HuH-7 (cell line): ENCODE measurements at regions not wholly inside any gene's neighbourhood (a gene's known extent, or its start where the extent isn't known, plus 50 kb on each side); places are given as distances from the start of the nearest gene placed in this dataset.

Experiments used
- DNase-seq: peaks from one replicate; pipeline ENCODE4 v3.0.0; 2011; ENCODE audit warnings: low spot score

GRCh38 chr1:229111703-229112319 is 159.1 kb upstream of the RAB4A start:
- DNase-seq = no peak

GRCh38 chr1:229112832-229113548 is 157.9 kb upstream of the RAB4A start:
- no peak for DNase-seq

- DNase-seq = no peak
These were observed 156.6 kb upstream of the RAB4A start for GRCh38 chr1:229114315-229114714.

- no peak for DNase-seq
These were observed 156.0 kb upstream of the RAB4A start for GRCh38 chr1:229114850-229115365.

GRCh38 chr1:229116114-229116513 is 154.8 kb upstream of the RAB4A start:
- DNase-seq = no peak

- DNase-seq = no peak
These were observed 153.1 kb upstream of the RAB4A start for GRCh38 chr1:229117664-229118300.

GRCh38 chr1:229118477-229119061 is 152.3 kb upstream of the RAB4A start:
- no peak for DNase-seq

- DNase-seq = no peak
These were observed 151.8 kb upstream of the RAB4A start for GRCh38 chr1:229119161-229119560.

- no peak for DNase-seq
These were observed 151.0 kb upstream of the RAB4A start for GRCh38 chr1:229119876-229120275.

- DNase-seq = no peak
These were observed 149.0 kb upstream of the RAB4A start for GRCh38 chr1:229121845-229122436.

GRCh38 chr1:229122606-229123005 is 148.3 kb upstream of the RAB4A start:
- no peak for DNase-seq

GRCh38 chr1:229124116-229124515 is 146.8 kb upstream of the RAB4A start:
- no peak for DNase-seq

GRCh38 chr1:229124520-229125124 is 146.3 kb upstream of the RAB4A start:
- DNase-seq = no peak

- DNase-seq = no peak
These were observed 143.6 kb upstream of the RAB4A start for GRCh38 chr1:229127301-229127700.

- no peak for DNase-seq
These were observed 142.8 kb upstream of the RAB4A start for GRCh38 chr1:229128066-229128608.

GRCh38 chr1:229129301-229130027 is 141.4 kb upstream of the RAB4A start:
- DNase-seq = no peak

GRCh38 chr1:229130028-229130668 is 140.8 kb upstream of the RAB4A start:
- peak; percentile 72 for DNase-seq

GRCh38 chr1:229131243-229132105 is 139.4 kb upstream of the RAB4A start:
- peak; percentile 71 for DNase-seq

GRCh38 chr1:229132106-229132443 is 138.8 kb upstream of the RAB4A start:
- DNase-seq = no peak

GRCh38 chr1:229132706-229133105 is 138.2 kb upstream of the RAB4A start:
- no peak for DNase-seq
